Vagina (tissue), 2 donors: ENCODE measurements at regions not wholly inside any gene's neighbourhood (a gene's known extent, or its start where the extent isn't known, plus 50 kb on each side); places are given as distances from the start of the nearest gene placed in this dataset.

Source experiments
- DNase-seq, 2 donors: peaks; one replicate each; pipeline ENCODE4 v3.0.0-alpha.2; 2017; ENCODE audit errors: extremely low spot score in 2 of 2
- H3K27ac ChIP-seq: fragments of 200-600 bp; sonication (generic); one replicate; pipeline ENCODE4 v1.5.1; 2019
- H3K27me3 ChIP-seq: fragments of 200-600 bp; sonication (generic); one replicate; pipeline ENCODE4 v1.5.1; 2019
- H3K36me3 ChIP-seq, 2 donors: fragments of 200-600 bp; sonication (generic); one replicate each; pipeline ENCODE4 v1.5.1; 2017 to 2019
- H3K4me1 ChIP-seq: fragments of 200-600 bp; sonication (generic); one replicate; pipeline ENCODE4 v1.5.1; 2019
- H3K4me3 ChIP-seq, 2 donors: fragments of 200-600 bp; sonication (generic); 1 replicate in 1 of 2; 2 replicates in 1 of 2; pipeline ENCODE4 v1.5.1; 2016 to 2019
- H3K9me3 ChIP-seq: fragments of 200-600 bp; sonication (generic); one replicate; pipeline ENCODE4 v1.5.1; 2019
- CTCF ChIP-seq, 3 experiments: fragments of 450-650 bp in 2 of 3; fragments of 200-600 bp in 1 of 3; sonication (generic) in 1 of 3; IDR thresholded peaks; one replicate each; pipeline ENCODE4 v1.5.1; 2017 to 2019; ENCODE audit warnings: antibody characterized with exemption in 3 of 3, mild to moderate bottlenecking in 2 of 3, moderate library complexity in 2 of 3
- POLR2A ChIP-seq, 2 donors: fragments of 450-650 bp; IDR thresholded peaks; one replicate each; pipeline ENCODE4 v1.6.1; 2017; ENCODE audit warnings: antibody characterized with exemption in 2 of 2, mild to moderate bottlenecking in 2 of 2, moderate library complexity in 2 of 2
- POLR2AphosphoS5 ChIP-seq, 2 donors: sonication (generic); formaldehyde crosslinking; IDR thresholded peaks; one replicate each; pipeline ENCODE4 v1.9.0; 2017; ENCODE audit warnings: antibody characterized with exemption in 2 of 2, mild to moderate bottlenecking in 2 of 2, low read depth in 1 of 2; ENCODE audit not compliant: insufficient read depth in 1 of 2
- intact Hi-C: fragments of 100-400 bp; cut with DNase I; formaldehyde crosslinking; loops from one replicate; pipeline ENCODE4 v1.15.1; 2023

- no peak for DNase-seq
- intact Hi-C loops: no loop called here
- Histone ChIP-seq H3K4me1 (no peaks in the 10 kb centered on the region), H3K27me3 (no peaks in the 10 kb centered on the region), H3K27ac (no peak overlapping the region), H3K36me3 (no peaks in the 10 kb centered on the region), H3K4me3 (no peak overlapping the region), H3K9me3 (no peaks in the 10 kb centered on the region)
- no peak for TF ChIP-seq CTCF (IDR thresholded peaks at IDR 0.05)
- no peak for TF ChIP-seq POLR2AphosphoS5 (IDR thresholded peaks at IDR 0.05; ENCODE audit: insufficient read depth in 1 of 2, low read depth in 1 of 2)
- no peak for TF ChIP-seq POLR2A (IDR thresholded peaks at IDR 0.05)
Observed at GRCh38 chr4:159443975-159444374, 341.1 kb downstream of the RAPGEF2 start.

GRCh38 chr4:159444678-159445077 lies 341.8 kb downstream of the RAPGEF2 start:
- no peak for DNase-seq
- H3K4me1 ChIP-seq: no peaks in the 10 kb centered on the region
- no peaks in the 10 kb centered on the region for H3K9me3 ChIP-seq
- H3K36me3 ChIP-seq: no peaks in the 10 kb centered on the region
- H3K4me3 ChIP-seq: no peak overlapping the region
- H3K27ac ChIP-seq: no peak overlapping the region
- intact Hi-C loops: no loop called here
- no peak for TF ChIP-seq POLR2A (IDR thresholded peaks at IDR 0.05)
- TF ChIP-seq POLR2AphosphoS5 (IDR thresholded peaks at IDR 0.05; ENCODE audit: insufficient read depth in 1 of 2, low read depth in 1 of 2): no peak
- no peak for TF ChIP-seq CTCF (IDR thresholded peaks at IDR 0.05)
- no peaks in the 10 kb centered on the region for H3K27me3 ChIP-seq

- Histone ChIP-seq H3K9me3 (no peaks in the 10 kb centered on the region), H3K36me3 (no peaks in the 10 kb centered on the region), H3K27me3 (no peaks in the 10 kb centered on the region), H3K4me3 (no peak overlapping the region), H3K4me1 (no peaks in the 10 kb centered on the region), H3K27ac (no peak overlapping the region)
- no peak for DNase-seq
- intact Hi-C loops: no loop called here
- no peak for TF ChIP-seq CTCF (IDR thresholded peaks at IDR 0.05)
- no peak for TF ChIP-seq POLR2AphosphoS5 (IDR thresholded peaks at IDR 0.05; ENCODE audit: insufficient read depth in 1 of 2, low read depth in 1 of 2)
- no peak for TF ChIP-seq POLR2A (IDR thresholded peaks at IDR 0.05)
Observed at GRCh38 chr4:159445692-159446091, 342.8 kb downstream of the RAPGEF2 start.

DNA sequence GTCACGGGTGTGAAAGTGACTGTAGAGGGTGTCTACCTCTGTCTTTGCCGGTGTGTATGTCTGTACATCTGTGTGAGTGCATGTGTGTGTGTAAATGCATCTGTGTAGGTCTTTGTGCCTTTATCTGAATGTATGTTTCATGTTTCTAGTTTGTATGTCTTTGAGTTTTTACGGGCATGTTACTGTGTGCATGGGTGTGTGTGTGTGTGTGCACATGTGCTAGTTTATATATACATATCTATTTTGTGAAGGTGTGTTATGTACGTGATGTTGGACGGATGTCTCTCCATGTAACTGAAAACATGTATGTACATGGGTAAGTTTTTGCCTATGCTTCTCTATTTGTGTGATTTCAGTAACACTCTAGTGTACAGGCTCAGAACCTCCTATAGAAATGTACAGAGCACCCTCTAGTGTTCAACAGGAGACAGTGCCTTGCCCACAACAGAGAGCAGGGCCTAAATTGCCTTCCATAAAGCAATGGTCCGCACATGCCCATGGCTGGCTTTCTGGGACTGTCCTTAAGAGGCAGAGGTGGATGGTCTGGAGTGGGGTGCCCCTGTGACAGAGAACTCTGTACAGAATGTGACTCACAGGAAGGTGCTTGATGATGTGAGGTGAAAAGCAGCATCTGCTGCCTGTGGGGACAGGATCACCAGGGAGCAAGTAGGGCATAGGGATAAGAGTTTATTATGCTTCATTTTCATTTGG lies 343.5 kb downstream of the RAPGEF2 start:
- no peak overlapping the region for H3K4me3 ChIP-seq
- no peaks in the 10 kb centered on the region for H3K9me3 ChIP-seq
- no peaks in the 10 kb centered on the region for H3K36me3 ChIP-seq
- DNase-seq: no peak
- no peak overlapping the region for H3K27ac ChIP-seq
- no peaks in the 10 kb centered on the region for H3K4me1 ChIP-seq
- H3K27me3 ChIP-seq: no peaks in the 10 kb centered on the region
- no peak for TF ChIP-seq POLR2A (IDR thresholded peaks at IDR 0.05)
- peak in 2 of 3 experiments; percentile 65 to 71 for TF ChIP-seq CTCF (IDR thresholded peaks at IDR 0.05)
- intact Hi-C loops: no loop called here

GRCh38 chr4:159447296-159447695 lies 344.4 kb downstream of the RAPGEF2 start:
- H3K27me3 ChIP-seq: no peaks in the 10 kb centered on the region
- no peak overlapping the region for H3K27ac ChIP-seq
- no peaks in the 10 kb centered on the region for H3K36me3 ChIP-seq
- intact Hi-C loops: no loop called here
- H3K4me3 ChIP-seq: no peak overlapping the region
- no peak for DNase-seq
- no peaks in the 10 kb centered on the region for H3K4me1 ChIP-seq
- TF ChIP-seq POLR2AphosphoS5 (IDR thresholded peaks at IDR 0.05; ENCODE audit: insufficient read depth in 1 of 2, low read depth in 1 of 2): no peak
- no peak for TF ChIP-seq POLR2A (IDR thresholded peaks at IDR 0.05)
- TF ChIP-seq CTCF (IDR thresholded peaks at IDR 0.05): no peak
- H3K9me3 ChIP-seq: no peaks in the 10 kb centered on the region
